ENCODE measurements at regions not wholly inside any gene's neighbourhood (a gene's known extent, or its start where the extent isn't known, plus 50 kb on each side); places are given as distances from the start of the nearest gene placed in this dataset.
"Not testable (repeated sequence)": the region's sequence is repeated elsewhere in the genome, so short reads cannot be mapped to it uniquely, and the experiment has no call there.

- DNase-seq (ENCODE audit: low read depth in 2 of 2): not testable (repeated sequence)
These were observed 699.1 kb upstream of the AUTS2 start for GRCh38 chr7:68899156-68899555.

- DNase-seq (ENCODE audit: low read depth in 2 of 2): no peak
These were observed 698.2 kb upstream of the AUTS2 start for GRCh38 chr7:68900096-68900495.

- DNase-seq (ENCODE audit: low read depth in 2 of 2): no peak
These were observed 693.6 kb upstream of the AUTS2 start for GRCh38 chr7:68904630-68905029.

- DNase-seq (ENCODE audit: low read depth in 2 of 2): no peak
These were observed 686.5 kb upstream of the AUTS2 start for GRCh38 chr7:68911754-68912153.

GRCh38 chr7:68914006-68914405, 684.3 kb upstream of the AUTS2 start:
- no peak for DNase-seq (ENCODE audit: low read depth in 2 of 2)

- DNase-seq (ENCODE audit: low read depth in 2 of 2): no peak
These were observed 681.1 kb upstream of the AUTS2 start for GRCh38 chr7:68917041-68917651.

- DNase-seq (ENCODE audit: low read depth in 2 of 2): no peak
These were observed 679.7 kb upstream of the AUTS2 start for GRCh38 chr7:68918621-68919020.

- no peak for DNase-seq (ENCODE audit: low read depth in 2 of 2)
These were observed 675.4 kb upstream of the AUTS2 start for GRCh38 chr7:68922850-68923249.

- no peak for DNase-seq (ENCODE audit: low read depth in 2 of 2)
These were observed 673.0 kb upstream of the AUTS2 start for GRCh38 chr7:68925241-68925640.

- DNase-seq (ENCODE audit: low read depth in 2 of 2): no peak
These were observed 668.5 kb upstream of the AUTS2 start for GRCh38 chr7:68929781-68930261.

GRCh38 chr7:68936471-68937035, 661.7 kb upstream of the AUTS2 start:
- no peak for DNase-seq (ENCODE audit: low read depth in 2 of 2)

GRCh38 chr7:68938151-68938550, 660.1 kb upstream of the AUTS2 start:
- DNase-seq (ENCODE audit: low read depth in 2 of 2): no peak

GRCh38 chr7:68943786-68944185, 654.5 kb upstream of the AUTS2 start:
- DNase-seq (ENCODE audit: low read depth in 2 of 2): no peak

- DNase-seq (ENCODE audit: low read depth in 2 of 2): no peak
These were observed 642.6 kb upstream of the AUTS2 start for GRCh38 chr7:68955656-68956055.

- no peak for DNase-seq (ENCODE audit: low read depth in 2 of 2)
These were observed 639.7 kb upstream of the AUTS2 start for GRCh38 chr7:68958571-68958970.

GRCh38 chr7:68963552-68963951, 634.7 kb upstream of the AUTS2 start:
- no peak for DNase-seq (ENCODE audit: low read depth in 2 of 2)

- DNase-seq (ENCODE audit: low read depth in 2 of 2): no peak
These were observed 634.2 kb upstream of the AUTS2 start for GRCh38 chr7:68964060-68964459.

- no peak for DNase-seq (ENCODE audit: low read depth in 2 of 2)
These were observed 632.9 kb upstream of the AUTS2 start for GRCh38 chr7:68965351-68965750.

GRCh38 chr7:68967598-68967997, 630.7 kb upstream of the AUTS2 start:
- no peak for DNase-seq (ENCODE audit: low read depth in 2 of 2)

GRCh38 chr7:68969571-68969970, 628.7 kb upstream of the AUTS2 start:
- no peak for DNase-seq (ENCODE audit: low read depth in 2 of 2)

GRCh38 chr7:68971634-68972340, 626.5 kb upstream of the AUTS2 start:
- no peak for DNase-seq (ENCODE audit: low read depth in 2 of 2)

GRCh38 chr7:68977385-68978055, 620.8 kb upstream of the AUTS2 start:
- DNase-seq (ENCODE audit: low read depth in 2 of 2): no peak

- no peak for DNase-seq (ENCODE audit: low read depth in 2 of 2)
These were observed 619.6 kb upstream of the AUTS2 start for GRCh38 chr7:68978710-68979109.
